Spleen (tissue), 7 donors: ENCODE measurements at regions not wholly inside any gene's neighbourhood (a gene's known extent, or its start where the extent isn't known, plus 50 kb on each side); places are given as distances from the start of the nearest gene placed in this dataset.

Source experiments
- CTCF ChIP-seq, 11 experiments: fragments of 200-600 bp in 7 of 11; fragments of 450-650 bp in 4 of 11; sonication (generic) in 4 of 11; IDR thresholded peaks in 8 of 11; conservative IDR thresholded peaks in 3 of 11; 1 replicate in 7 of 11; 2 replicates in 4 of 11; pipeline versions ENCODE4 v1.4.0 to v1.8.0; 2016 to 2021; ENCODE audit warnings: antibody characterized with exemption in 11 of 11, inconsistent platforms in 4 of 11, mild to moderate bottlenecking in 1 of 11
- POLR2A ChIP-seq, 3 donors: fragments of 450-650 bp; IDR thresholded peaks; one replicate each; pipeline ENCODE4 v1.5.1; 2017; ENCODE audit warnings: antibody characterized with exemption in 3 of 3, mild to moderate bottlenecking in 1 of 3
- donor health status: DM: no; HTN: no; CAD: no; lungs with moderate emphysema.
- donor health status: DM: no; HTN: no; CAD: no.
- donor health status: DM: no; HTN: no; CAD: no.

GRCh38 chr5:162996053-162996452 is 441.3 kb upstream of the CCNG1 start:
- no peak for TF ChIP-seq CTCF (IDR thresholded peaks at IDR 0.05 in 8 of 11, conservative IDR thresholded peaks at IDR 0.05 in 3 of 11)
- TF ChIP-seq POLR2A (IDR thresholded peaks at IDR 0.05), result no peak
